Fibroblast of pulmonary artery (primary cell): ENCODE measurements at regions not wholly inside any gene's neighbourhood (a gene's known extent, or its start where the extent isn't known, plus 50 kb on each side); places are given as distances from the start of the nearest gene placed in this dataset.
"Not testable (repeated sequence)": the region's sequence is repeated elsewhere in the genome, so short reads cannot be mapped to it uniquely, and the experiment has no call there.

ENCODE experiments used
- DNase-seq: peaks from one replicate; pipeline ENCODE4 v3.0.0-alpha.2; 2010; ENCODE audit warnings: low read depth
- H3K4me3 ChIP-seq: replicated peaks from 2 replicates; pipeline ENCODE4 v1.5.1; 2011; ENCODE audit warnings: low read depth, mild to moderate bottlenecking, control low read depth, low read length, moderate library complexity
- TF ChIP-seq, protein P1 (sequence below): IDR thresholded peaks from 2 replicates; pipeline ENCODE4 v1.5.1; 2011; ENCODE audit warnings: mild to moderate bottlenecking, control low read depth, low read length, inconsistent platforms; ENCODE audit errors: missing control alignments

DNA sequence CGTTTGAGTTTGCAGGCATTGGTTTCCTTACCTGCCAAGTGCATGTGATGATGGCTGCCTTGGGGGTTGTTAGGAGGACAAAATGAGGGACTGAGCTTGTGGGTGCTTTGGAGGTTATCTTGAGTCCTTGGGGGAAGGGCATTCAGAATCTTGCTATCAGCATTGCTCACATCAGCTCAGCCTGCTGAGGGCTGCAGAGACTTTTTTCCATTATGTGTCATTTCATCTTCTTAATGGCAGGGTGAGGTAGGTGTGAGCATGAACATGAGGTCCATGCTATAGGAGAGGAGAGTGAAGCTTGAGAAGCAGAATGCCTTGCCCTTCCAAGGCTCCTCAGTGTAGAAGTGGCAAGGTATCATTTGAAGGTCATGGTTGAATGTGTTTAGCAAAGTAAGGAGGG, 112.3 kb downstream of the MIAT start:
- H3K4me3 ChIP-seq = no peak overlapping the region
- DNase-seq = no peak
- TF ChIP-seq, protein P1, sequence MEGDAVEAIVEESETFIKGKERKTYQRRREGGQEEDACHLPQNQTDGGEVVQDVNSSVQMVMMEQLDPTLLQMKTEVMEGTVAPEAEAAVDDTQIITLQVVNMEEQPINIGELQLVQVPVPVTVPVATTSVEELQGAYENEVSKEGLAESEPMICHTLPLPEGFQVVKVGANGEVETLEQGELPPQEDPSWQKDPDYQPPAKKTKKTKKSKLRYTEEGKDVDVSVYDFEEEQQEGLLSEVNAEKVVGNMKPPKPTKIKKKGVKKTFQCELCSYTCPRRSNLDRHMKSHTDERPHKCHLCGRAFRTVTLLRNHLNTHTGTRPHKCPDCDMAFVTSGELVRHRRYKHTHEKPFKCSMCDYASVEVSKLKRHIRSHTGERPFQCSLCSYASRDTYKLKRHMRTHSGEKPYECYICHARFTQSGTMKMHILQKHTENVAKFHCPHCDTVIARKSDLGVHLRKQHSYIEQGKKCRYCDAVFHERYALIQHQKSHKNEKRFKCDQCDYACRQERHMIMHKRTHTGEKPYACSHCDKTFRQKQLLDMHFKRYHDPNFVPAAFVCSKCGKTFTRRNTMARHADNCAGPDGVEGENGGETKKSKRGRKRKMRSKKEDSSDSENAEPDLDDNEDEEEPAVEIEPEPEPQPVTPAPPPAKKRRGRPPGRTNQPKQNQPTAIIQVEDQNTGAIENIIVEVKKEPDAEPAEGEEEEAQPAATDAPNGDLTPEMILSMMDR = no peak

DNA sequence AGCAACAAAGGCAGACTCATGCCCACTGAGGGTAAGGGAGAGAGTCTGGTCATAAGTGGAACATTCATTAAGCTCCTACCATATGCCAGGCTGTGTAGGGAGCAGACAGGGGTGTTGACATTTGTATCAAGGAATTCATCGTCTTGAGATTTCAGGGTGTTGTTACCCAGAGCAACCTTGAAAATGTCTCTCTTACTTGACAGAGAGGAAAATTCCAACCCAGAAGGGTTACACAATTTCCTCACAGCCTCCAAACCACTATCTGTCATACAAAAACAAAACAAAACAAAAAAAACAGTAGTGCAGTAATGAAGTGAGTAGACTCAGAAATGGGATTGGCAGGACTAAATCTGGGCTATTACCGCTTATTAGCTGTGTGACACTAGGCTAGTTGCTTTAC, 113.2 kb downstream of the MIAT start:
- peak; percentile 82 for DNase-seq
- TF ChIP-seq, protein P1 = no peak
- H3K4me3 ChIP-seq = no peak overlapping the region

DNA sequence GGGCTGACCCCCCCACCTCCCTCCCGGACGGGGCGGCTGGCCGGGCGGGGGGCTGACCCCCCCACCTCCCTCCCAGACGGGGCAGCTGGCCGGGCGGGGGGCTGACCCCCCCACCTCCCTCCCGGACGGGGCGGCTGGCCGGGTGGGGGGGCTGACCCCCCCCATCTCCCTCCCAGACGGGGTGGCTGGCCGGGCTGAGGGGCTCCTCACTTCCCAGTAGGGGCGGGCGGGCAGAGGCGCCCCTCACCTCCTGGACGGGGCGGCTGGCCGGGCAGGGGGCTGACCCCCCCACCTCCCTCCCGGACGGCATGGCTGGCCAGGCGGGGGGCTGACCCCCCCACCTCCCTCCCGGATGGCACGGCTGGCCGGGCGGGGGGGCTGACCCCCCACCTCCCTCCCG, 115.7 kb downstream of the MIAT start:
- H3K4me3 ChIP-seq, DNase-seq: not testable (repeated sequence)

DNA sequence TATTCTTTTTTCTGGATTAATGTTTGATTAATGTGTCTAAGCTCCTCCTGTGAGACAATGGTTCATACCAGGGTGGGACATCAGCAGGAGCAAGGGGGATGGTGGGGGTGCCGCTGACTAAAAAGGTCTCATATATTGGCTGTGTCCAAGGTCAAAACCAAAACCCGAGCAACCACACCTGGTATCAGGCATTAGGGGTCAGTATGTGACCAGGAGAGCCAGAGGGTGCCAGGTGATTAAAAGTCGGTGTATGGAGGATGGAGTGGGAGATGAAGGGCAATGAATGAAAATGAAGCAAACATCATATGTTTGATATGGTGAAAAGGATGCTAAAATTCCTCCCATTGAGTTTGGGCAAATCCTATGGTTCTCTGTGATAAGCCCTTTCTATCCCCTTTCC, 118.0 kb downstream of the MIAT start:
- TF ChIP-seq, protein P1 = no peak
- no peak for DNase-seq
- H3K4me3 ChIP-seq = no peak overlapping the region

DNA sequence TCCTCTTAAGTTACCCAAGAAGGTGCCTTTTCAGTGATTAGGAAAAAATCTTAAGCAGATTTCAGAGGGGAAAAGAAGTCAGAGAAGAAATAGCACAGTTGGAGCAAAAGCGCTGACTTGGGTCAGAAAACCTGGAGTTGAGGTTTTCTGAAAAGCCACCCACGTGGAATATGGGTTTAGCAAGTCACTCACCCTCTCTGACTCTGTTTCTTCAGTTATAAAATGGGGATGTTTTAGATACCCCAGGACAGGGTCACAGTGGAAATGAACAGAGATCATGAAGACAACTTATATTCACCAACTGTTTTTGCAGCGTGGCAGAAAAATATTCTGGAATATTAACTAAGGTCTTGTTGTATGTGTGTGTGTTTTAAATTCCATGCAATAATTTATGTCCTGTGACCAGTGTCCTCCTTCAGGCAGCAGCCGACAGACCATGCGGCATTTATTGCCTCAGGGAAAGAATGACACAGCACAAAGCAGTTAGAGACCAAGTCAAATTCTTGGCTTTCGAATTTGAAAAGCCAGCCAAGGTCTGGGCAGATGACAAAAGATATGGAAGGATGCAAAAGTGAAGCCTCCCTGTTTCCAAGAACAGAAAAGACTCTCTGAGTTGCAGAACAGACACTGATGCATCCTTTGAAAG, 119.9 kb downstream of the MIAT start:
- H3K4me3 ChIP-seq = no peak overlapping the region
- DNase-seq = no peak
- TF ChIP-seq, protein P1 = no peak

DNA sequence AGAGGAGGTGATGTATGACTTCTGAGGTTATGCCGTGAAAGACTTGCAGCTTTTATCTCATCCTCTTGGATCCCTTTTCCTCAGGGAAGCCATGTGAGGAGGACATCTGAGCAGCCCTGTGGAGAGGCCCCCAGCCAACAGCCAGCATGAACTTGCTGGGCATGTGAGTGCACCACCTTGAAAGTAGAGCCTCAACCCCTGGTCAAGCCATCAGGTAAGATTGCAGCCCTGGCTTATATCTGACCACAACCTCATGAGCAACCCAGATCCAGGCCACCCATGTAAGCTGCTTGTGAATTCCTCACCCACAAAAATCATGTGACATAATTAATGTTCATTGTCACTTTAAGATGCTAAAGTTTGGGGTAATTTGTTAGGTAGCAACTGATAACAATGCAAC, 121.0 kb downstream of the MIAT start:
- TF ChIP-seq, protein P1 = no peak
- DNase-seq = no peak
- no peak overlapping the region for H3K4me3 ChIP-seq

DNA sequence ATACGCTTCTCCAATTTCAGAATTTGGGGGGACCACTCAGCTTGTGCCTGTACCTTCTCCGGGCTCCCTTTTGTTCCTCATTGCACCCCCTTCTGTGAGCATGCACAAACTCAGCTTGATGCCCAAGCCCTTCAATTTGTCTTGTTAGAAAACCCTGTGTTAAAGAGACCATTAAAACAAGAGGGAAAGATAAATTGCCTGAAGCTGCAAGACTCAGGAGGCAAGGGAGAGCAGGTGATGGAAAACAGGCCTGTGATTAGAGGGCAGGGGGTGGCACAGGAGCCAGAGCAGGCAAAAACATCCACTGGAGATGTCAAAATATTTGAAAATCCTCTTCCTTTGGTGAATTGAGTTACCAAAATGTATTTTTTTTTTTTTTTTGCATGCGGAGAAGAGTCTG, 121.7 kb downstream of the MIAT start:
- DNase-seq = no peak
- no peak overlapping the region for H3K4me3 ChIP-seq
- TF ChIP-seq, protein P1 = no peak
